MM.1S (cell line): ENCODE measurements at regions not wholly inside any gene's neighbourhood (a gene's known extent, or its start where the extent isn't known, plus 50 kb on each side); places are given as distances from the start of the nearest gene placed in this dataset.
"Not testable (repeated sequence)": the region's sequence is repeated elsewhere in the genome, so short reads cannot be mapped to it uniquely, and the experiment has no call there.

Experiments
- CTCF ChIP-seq: fragments of 300-600 bp; sonication (generic); IDR thresholded peaks from 2 replicates; pipeline ENCODE4 v1.5.1; 2016; ENCODE audit warnings: antibody characterized with exemption, low read length, mixed read lengths
- EZH2 ChIP-seq: fragments of 300-600 bp; sonication (generic); optimal IDR thresholded peaks from 2 replicates; pipeline ENCODE3; 2017; ENCODE audit warnings: low read depth, mild to moderate bottlenecking, antibody characterized with exemption, low read length, mixed read lengths

GRCh38 chr20:30291686-30292085, 965.8 kb upstream of the DEFB115 start:
- not testable (repeated sequence) for TF ChIP-seq CTCF, EZH2
